Testis (tissue), 2 donors: ENCODE measurements at regions not wholly inside any gene's neighbourhood (a gene's known extent, or its start where the extent isn't known, plus 50 kb on each side); places are given as distances from the start of the nearest gene placed in this dataset.
"Not testable (repeated sequence)": the region's sequence is repeated elsewhere in the genome, so short reads cannot be mapped to it uniquely, and the experiment has no call there.

ENCODE experiments used
- DNase-seq: peaks from one replicate; pipeline ENCODE4 v3.0.0-alpha.2; 2019
- H3K27ac ChIP-seq, 2 donors: fragments of 200-600 bp; sonication (generic); one replicate each; pipeline ENCODE4 v1.5.1; 2019
- H3K27me3 ChIP-seq: fragments of 200-600 bp; sonication (generic); one replicate; pipeline ENCODE4 v1.5.1; 2019
- H3K36me3 ChIP-seq: fragments of 200-600 bp; sonication (generic); one replicate; pipeline ENCODE4 v1.5.1; 2017; ENCODE audit warnings: low read depth; ENCODE audit errors: missing control alignments
- H3K4me1 ChIP-seq: fragments of 200-600 bp; sonication (generic); one replicate; pipeline ENCODE4 v1.5.1; 2019
- H3K4me3 ChIP-seq, 2 donors: fragments of 200-600 bp; sonication (generic); one replicate each; pipeline ENCODE4 v1.5.1; 2017 to 2019
- H3K9me3 ChIP-seq: fragments of 200-600 bp; sonication (generic); one replicate; pipeline ENCODE4 v1.5.1; 2017
- POLR2A ChIP-seq: fragments of 450-650 bp; IDR thresholded peaks from one replicate; pipeline ENCODE4 v1.6.1; 2017; ENCODE audit warnings: antibody characterized with exemption, mild to moderate bottlenecking, moderate library complexity
- WGBS, 2 donors: methylation state at CpG; one replicate each; pipeline ENCODE4 v1.1.5; 2018; 5-methylcytosine and 5-hydroxymethylcytosine counted together
- intact Hi-C: fragments of 100-400 bp; cut with DNase I; formaldehyde crosslinking; loops from one replicate; pipeline ENCODE4 v1.15.1; 2023; ENCODE audit warnings: low total_unique reads
- TF ChIP-seq, protein P1 (sequence below), 3 experiments: fragments of 450-650 bp in 2 of 3; fragments of 200-600 bp in 1 of 3; sonication (generic) in 1 of 3; IDR thresholded peaks; one replicate each; pipeline ENCODE4 v1.5.1; 2016 to 2019; ENCODE audit warnings: antibody characterized with exemption in 3 of 3, mild to moderate bottlenecking in 2 of 3, moderate library complexity in 1 of 3

DNA sequence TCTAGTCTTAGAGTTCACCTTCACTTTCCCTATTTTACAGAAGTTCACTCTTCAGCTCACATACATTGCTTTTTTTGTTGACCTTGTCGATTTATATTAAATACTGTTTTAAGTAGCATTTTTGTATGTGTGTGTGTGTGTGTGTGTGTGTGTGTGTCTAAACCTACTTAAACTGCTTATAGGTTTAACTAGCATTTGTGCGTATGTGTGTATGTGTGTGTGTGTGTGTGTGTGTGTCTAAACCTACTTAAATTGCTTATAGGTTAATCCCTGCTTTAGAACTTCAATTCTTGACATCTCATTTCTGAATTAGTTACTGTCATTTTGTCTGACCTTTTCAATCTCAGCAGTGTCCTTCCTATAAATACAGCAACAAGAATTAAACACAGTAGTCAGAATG, 254.8 kb upstream of the EPHA3 start:
- H3K27ac ChIP-seq, result no peak overlapping the region
- intact Hi-C loops, result no loop called here
- no peaks in the 10 kb centered on the region for H3K9me3 ChIP-seq
- H3K4me3 ChIP-seq, result no peak overlapping the region
- DNase-seq, result no peak
- TF ChIP-seq, protein P1, sequence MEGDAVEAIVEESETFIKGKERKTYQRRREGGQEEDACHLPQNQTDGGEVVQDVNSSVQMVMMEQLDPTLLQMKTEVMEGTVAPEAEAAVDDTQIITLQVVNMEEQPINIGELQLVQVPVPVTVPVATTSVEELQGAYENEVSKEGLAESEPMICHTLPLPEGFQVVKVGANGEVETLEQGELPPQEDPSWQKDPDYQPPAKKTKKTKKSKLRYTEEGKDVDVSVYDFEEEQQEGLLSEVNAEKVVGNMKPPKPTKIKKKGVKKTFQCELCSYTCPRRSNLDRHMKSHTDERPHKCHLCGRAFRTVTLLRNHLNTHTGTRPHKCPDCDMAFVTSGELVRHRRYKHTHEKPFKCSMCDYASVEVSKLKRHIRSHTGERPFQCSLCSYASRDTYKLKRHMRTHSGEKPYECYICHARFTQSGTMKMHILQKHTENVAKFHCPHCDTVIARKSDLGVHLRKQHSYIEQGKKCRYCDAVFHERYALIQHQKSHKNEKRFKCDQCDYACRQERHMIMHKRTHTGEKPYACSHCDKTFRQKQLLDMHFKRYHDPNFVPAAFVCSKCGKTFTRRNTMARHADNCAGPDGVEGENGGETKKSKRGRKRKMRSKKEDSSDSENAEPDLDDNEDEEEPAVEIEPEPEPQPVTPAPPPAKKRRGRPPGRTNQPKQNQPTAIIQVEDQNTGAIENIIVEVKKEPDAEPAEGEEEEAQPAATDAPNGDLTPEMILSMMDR (IDR thresholded peaks at IDR 0.05), result no peak
- TF ChIP-seq POLR2A, result no peak
- H3K36me3 ChIP-seq, result no peaks in the 10 kb centered on the region
- WGBS, 2 donors, result 69 to 90% methylated on average over 2 of the region's 2 CpGs
- no peaks in the 10 kb centered on the region for H3K4me1 ChIP-seq
- H3K27me3 ChIP-seq, result no peaks in the 10 kb centered on the region

DNA sequence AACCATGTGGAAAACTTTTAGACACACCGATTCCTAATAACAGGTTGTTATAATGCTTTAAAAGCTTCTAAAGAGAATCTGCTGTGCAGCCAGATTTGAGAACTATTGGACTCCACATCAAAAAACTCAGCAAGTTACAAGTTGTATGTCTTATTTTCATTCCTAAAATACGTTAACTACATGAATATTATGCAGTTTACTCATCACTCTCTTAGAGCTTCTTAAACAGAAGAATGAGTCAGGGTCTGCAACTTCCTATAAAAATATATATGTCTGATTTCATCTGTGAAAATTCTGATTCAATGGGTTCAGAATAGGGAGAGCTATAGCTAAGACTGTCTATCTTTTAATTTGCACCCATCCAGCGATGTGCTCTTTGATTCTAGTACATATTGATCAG, 244.2 kb upstream of the EPHA3 start:
- intact Hi-C loops, result no loop called here
- no peak for DNase-seq
- H3K27me3 ChIP-seq, result no peaks in the 10 kb centered on the region
- TF ChIP-seq, protein P1 (IDR thresholded peaks at IDR 0.05), result no peak
- TF ChIP-seq POLR2A, result no peak
- no peaks in the 10 kb centered on the region for H3K9me3 ChIP-seq
- 75 to 84% methylated on average over 3 of the region's 3 CpGs for WGBS, 2 donors
- no peaks in the 10 kb centered on the region for H3K4me1 ChIP-seq
- no peaks in the 10 kb centered on the region for H3K36me3 ChIP-seq
- H3K4me3 ChIP-seq, result no peak overlapping the region
- H3K27ac ChIP-seq, result no peak overlapping the region

DNA sequence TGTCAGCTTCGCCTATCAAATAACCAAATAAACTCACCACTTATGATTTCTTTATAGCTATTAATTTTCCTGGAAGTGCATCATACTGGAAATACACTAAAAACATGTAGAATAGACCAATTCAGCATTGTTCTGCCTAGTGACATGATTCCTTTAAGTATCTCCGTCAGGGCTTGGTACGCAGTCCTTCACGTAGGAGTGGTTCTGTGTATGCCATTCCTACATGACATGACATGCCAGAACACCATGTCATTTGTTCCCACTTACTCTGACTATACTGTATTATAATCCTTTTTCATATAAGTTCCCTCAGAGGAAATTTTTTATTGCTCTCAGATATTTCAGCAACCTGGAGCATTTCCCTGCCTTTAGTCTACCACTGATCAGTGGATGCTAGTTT, 230.7 kb upstream of the EPHA3 start:
- TF ChIP-seq, protein P1 (IDR thresholded peaks at IDR 0.05), result no peak
- TF ChIP-seq POLR2A, result no peak
- H3K4me1 ChIP-seq, result no peaks in the 10 kb centered on the region
- H3K36me3 ChIP-seq, result no peaks in the 10 kb centered on the region
- no peaks in the 10 kb centered on the region for H3K27me3 ChIP-seq
- intact Hi-C loops, result no loop called here
- no peaks in the 10 kb centered on the region for H3K9me3 ChIP-seq
- DNase-seq, result no peak
- H3K27ac ChIP-seq, result no peak overlapping the region
- WGBS, 2 donors, result 85 to 92% methylated on average over 4 of the region's 4 CpGs
- no peak overlapping the region for H3K4me3 ChIP-seq

- TF ChIP-seq, protein P1 (IDR thresholded peaks at IDR 0.05), result no peak
- TF ChIP-seq POLR2A, result no peak
- no peak for DNase-seq
- no peak overlapping the region for H3K4me3 ChIP-seq
- H3K36me3 ChIP-seq, result no peaks in the 10 kb centered on the region
- no peak overlapping the region for H3K27ac ChIP-seq
- H3K4me1 ChIP-seq, result no peaks in the 10 kb centered on the region
- intact Hi-C loops, result no loop called here
- H3K9me3 ChIP-seq, result no peaks in the 10 kb centered on the region
- no peaks in the 10 kb centered on the region for H3K27me3 ChIP-seq
- WGBS, 2 donors, result 81 to 84% methylated on average over 3 of the region's 3 CpGs
Measured at GRCh38 chr3:88879905-88880304, 227.5 kb upstream of the EPHA3 start.

DNA sequence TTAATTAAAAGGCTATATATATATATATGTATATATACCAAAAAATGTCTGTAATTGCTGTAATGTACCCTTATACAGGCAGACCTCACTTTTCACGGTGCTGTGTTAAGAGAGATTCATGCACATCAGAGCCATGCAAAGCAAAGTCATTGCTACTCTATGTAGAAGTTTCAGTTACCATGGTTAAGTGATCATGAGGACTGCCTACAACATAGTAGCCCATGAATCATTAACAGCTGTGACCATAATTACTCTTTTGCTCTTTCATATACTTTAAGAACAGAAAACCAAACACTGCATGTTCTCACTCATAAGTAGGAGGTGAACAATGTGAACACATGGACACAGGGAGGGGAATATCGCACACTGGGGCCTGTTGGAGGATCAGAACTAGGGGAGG, 225.3 kb upstream of the EPHA3 start:
- no peaks in the 10 kb centered on the region for H3K9me3 ChIP-seq
- WGBS, 2 donors, result 78 to 82% methylated on average over 2 of the region's 2 CpGs
- no peaks in the 10 kb centered on the region for H3K4me1 ChIP-seq
- no peak for TF ChIP-seq POLR2A
- TF ChIP-seq, protein P1 (IDR thresholded peaks at IDR 0.05), result no peak
- H3K4me3 ChIP-seq, result no peak overlapping the region
- no peaks in the 10 kb centered on the region for H3K27me3 ChIP-seq
- H3K27ac ChIP-seq, result no peak overlapping the region
- intact Hi-C loops, result no loop called here
- no peak for DNase-seq
- no peaks in the 10 kb centered on the region for H3K36me3 ChIP-seq

GRCh38 chr3:88886624-88887023, 220.8 kb upstream of the EPHA3 start:
- H3K4me1 ChIP-seq, H3K27ac ChIP-seq, DNase-seq, intact Hi-C loops, H3K36me3 ChIP-seq, H3K4me3 ChIP-seq, H3K27me3 ChIP-seq, H3K9me3 ChIP-seq: not testable (repeated sequence)
- 80 to 93% methylated on average over 11 to 12 of the region's 12 CpGs for WGBS, 2 donors
